GM18858 (cell line): ENCODE measurements at regions not wholly inside any gene's neighbourhood (a gene's known extent, or its start where the extent isn't known, plus 50 kb on each side); places are given as distances from the start of the nearest gene placed in this dataset.

Source experiments
- ATAC-seq: cut with Tn5 transposase; IDR thresholded peaks from one replicate; pipeline ENCODE4 v1.9.1; 2021; ENCODE audit not compliant: unreplicated experiment

GRCh38 chr18:75638776-75639471 lies 211.4 kb upstream of the SMIM21 start:
- ATAC-seq: no peak

- ATAC-seq: no peak
These were observed 210.8 kb upstream of the SMIM21 start for GRCh38 chr18:75638223-75638775.

GRCh38 chr18:75635096-75635495 lies 207.6 kb upstream of the SMIM21 start:
- ATAC-seq: no peak

DNA sequence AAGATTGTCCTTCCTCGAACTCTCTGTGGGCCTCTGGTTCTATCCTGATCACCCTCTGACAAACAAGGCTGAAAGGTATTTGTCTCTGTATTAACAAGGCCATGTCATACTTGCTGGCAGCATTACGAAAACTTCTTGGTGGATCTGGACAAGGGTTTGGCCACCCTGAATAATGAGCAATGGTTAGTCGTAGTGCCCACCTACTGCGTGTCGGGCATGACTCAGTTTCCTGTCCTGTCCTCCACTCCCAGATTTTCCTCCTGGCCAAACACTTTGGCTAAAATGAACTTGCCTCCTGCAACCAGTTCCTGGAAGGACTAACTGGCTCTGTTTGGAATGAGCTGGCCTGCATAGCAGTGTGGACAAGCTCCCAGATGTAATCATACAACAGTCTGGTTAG lies 198.5 kb upstream of the SMIM21 start:
- no peak for ATAC-seq

DNA sequence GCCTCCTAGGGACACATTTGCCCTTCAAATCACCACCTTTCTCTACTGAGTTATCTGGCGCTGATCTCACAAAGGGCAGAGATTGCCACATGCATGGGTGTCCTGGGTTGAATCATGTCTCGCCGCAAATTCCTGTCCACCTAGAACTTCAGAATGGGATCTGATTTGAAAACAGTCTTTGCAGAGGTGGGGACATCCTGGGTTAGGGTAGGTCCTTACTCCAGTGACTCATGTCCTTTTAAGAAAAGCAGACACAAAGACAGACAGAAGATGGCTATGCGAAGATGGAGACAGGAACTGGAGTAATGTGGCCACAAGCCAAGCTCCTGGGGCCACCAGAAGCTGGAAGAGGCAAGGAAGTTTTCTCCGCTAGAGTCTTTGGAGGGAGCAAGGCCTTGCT lies 197.4 kb upstream of the SMIM21 start:
- ATAC-seq: no peak

- no peak for ATAC-seq
These were observed 194.3 kb upstream of the SMIM21 start for GRCh38 chr18:75621818-75622217.

DNA sequence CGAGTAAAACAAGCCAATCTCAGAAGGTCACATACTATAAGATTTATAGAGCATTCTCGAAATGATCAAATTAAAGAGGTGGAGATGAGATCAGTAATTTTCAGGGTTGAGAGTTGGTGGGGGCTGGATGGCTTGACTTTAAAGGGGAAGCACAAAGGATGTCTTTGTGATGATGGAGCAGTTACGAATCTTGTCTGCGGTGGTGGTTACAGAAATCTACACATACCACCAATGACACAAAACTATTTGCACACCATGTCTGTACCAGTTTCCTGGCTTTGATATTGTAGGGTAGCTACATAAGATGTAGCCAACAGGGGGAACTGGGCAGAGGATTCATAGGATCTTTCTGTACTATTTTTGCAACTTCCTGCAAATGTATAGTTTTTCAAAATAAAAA lies 190.6 kb upstream of the SMIM21 start:
- no peak for ATAC-seq

DNA sequence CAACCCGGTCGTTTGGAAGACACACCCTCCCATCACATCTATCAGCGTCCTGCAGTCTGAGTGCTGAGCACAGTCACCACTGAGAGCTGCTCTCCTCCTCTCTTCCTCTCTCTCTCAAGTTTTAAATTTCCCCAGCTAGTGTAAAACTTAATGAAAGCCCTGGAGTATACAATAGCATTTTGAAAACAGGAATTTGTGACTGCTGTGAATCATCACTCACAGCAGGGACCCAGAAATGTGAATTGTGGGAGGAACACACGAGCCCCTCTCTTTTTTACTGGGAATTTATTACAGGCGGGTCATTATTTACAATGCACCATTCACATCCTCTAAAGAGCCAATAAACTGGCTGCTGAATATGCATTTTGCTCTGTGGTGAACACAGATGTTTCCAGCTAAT lies 185.0 kb upstream of the SMIM21 start:
- no peak for ATAC-seq

- ATAC-seq: no peak
These were observed 180.2 kb upstream of the SMIM21 start for GRCh38 chr18:75607701-75608100.

GRCh38 chr18:75592527-75592926 lies 165.0 kb upstream of the SMIM21 start:
- ATAC-seq: no peak

- ATAC-seq: no peak
These were observed 160.9 kb upstream of the SMIM21 start for GRCh38 chr18:75588412-75588811.

DNA sequence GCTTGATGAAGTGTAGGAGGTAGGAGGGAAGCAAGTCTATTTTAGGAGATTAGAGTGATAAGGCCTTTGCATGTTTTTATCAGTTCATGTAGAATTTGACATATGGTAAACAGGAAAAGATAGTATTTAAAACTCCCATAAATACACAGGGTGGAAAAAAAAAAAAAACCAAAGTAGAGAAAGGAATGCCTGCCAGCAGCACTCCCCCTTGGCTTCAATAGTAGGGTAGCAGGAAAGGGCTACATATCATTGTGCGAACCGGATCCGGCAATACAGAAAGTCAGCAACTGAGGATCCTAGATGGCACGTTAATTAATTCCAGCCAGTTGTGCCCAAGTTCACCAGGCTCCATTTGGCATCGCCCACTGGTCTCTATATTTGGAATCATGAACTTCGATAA lies 159.6 kb upstream of the SMIM21 start:
- no peak for ATAC-seq

DNA sequence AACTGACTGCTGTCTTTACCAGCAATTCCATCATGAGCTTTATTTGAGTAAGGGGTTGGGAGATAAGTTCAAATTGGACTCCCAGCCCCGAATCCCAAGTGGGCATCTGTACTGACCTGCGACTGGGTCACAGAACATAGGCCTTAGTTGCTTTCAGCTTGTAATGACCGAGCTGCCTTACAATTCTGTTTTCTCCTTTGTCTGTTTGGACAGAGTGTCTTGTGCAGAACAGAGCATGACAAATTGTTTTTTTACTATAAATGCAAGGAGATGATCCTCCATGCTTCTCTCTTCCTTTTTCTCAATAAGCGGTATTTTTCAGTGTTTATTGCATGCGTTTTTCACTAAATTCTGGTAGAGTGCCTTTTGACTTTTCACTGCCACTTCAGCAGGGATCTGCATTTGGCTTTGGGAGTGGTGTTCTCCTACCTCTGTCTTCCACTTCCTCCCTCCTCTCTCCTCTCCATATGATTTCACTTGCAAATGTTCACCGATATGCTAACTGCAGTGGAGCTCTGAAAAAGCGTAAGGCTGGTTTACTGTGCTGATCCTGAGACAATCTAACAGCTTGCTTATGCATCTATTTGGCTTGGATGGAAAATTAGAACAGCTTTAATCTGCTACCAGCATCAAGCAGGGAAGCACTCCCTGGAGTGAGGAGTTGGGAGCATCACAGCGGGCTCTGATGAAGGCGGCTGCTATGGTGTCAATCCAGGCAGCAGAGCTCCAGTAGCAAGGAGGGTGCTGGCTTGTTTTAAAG lies 158.8 kb upstream of the SMIM21 start:
- no peak for ATAC-seq

DNA sequence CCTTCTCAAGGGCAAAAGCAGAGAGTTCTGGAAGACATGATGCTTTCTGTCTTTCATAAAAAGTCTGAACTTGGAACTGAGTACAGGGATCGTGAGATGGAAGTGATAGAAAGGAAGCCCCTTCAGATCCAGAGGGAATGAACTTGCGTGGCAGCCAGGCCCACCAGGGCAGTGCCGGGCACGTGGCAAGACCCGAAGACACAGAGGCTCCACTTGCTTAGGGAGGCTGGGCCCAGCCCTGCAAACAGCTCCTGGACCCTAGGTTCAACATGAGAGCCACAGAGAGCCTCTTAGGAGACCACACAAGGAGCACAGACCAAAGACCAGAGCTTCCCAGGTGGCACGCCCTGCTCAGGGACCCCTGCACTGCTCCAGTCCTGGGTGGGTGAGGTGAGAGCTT lies 155.4 kb upstream of the SMIM21 start:
- no peak for ATAC-seq

GRCh38 chr18:75582406-75582821 lies 154.9 kb upstream of the SMIM21 start:
- no peak for ATAC-seq

GRCh38 chr18:75581336-75582131 lies 154.0 kb upstream of the SMIM21 start:
- no peak for ATAC-seq

GRCh38 chr18:75574187-75574586 lies 146.7 kb upstream of the SMIM21 start:
- no peak for ATAC-seq

DNA sequence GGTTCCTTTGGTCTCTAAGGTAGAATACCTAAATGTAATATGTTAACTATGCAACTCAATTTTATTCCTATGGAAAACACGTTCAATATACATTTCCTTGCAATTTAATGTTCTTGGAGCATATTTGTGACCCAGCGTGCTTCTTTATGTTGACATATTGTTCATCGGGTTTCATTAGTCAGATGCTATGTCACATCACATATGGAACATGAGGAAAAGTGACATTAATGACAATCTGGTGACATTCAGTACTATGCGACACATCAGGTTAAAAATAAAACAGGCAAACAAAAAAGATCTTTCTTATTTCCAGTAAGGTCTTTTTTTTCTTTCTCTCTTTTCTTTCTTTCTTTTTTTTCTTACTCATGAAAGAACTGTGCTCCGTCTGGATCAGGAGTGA lies 135.6 kb upstream of the SMIM21 start:
- no peak for ATAC-seq

DNA sequence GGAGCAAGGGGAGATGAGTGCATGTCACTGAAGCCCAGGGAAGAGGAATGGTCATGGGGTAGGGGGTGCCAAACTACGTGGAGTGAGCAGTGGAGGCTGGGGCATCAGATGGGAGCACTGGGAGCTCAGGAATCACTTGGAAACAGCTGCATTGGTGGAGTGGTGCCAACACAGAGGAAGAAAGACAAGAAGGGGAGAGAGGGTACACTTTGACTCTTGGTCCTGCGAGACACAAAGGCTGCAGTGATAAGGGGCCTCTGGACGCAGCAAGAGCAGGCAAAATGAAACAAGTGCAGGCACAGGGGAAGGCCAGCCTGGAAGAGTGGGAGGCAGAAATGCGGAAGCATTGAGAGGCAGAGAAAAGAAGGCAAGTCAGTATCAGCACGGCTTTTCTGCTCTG lies 134.7 kb upstream of the SMIM21 start:
- no peak for ATAC-seq

GRCh38 chr18:75558790-75559189 lies 131.3 kb upstream of the SMIM21 start:
- no peak for ATAC-seq

- no peak for ATAC-seq
These were observed 129.3 kb upstream of the SMIM21 start for GRCh38 chr18:75556841-75557240.
